ENCODE measurements at regions not wholly inside any gene's neighbourhood (a gene's known extent, or its start where the extent isn't known, plus 50 kb on each side); places are given as distances from the start of the nearest gene placed in this dataset.

GRCh38 chr1:101733340-101733739, 263.4 kb downstream of the OLFM3 start:
- TF ChIP-seq ZMAT3 (CRISPR knock-in tag; conservative IDR thresholded peaks at IDR 0.05) (no peak), BHLHE40 (IDR thresholded peaks at IDR 0.05; ENCODE audit: low read length) (no peak), ZNF143 (CRISPR knock-in tag; IDR thresholded peaks at IDR 0.05) (no peak), PREB (CRISPR knock-in tag; IDR thresholded peaks at IDR 0.05) (no peak)

Data from HepG2 (cell line).